Suppressor macrophage treated with lipopolysaccharide for 4 hours (primary cell): ENCODE measurements at regions not wholly inside any gene's neighbourhood (a gene's known extent, or its start where the extent isn't known, plus 50 kb on each side); places are given as distances from the start of the nearest gene placed in this dataset.
A peak's percentile ranks its signal among the peaks of the same experiment; 100 is the strongest.
"Not testable (repeated sequence)": the region's sequence is repeated elsewhere in the genome, so short reads cannot be mapped to it uniquely, and the experiment has no call there.

Source experiments
- DNase-seq: peaks from one replicate; pipeline ENCODE4 v3.0.0-alpha.2; 2020

DNA sequence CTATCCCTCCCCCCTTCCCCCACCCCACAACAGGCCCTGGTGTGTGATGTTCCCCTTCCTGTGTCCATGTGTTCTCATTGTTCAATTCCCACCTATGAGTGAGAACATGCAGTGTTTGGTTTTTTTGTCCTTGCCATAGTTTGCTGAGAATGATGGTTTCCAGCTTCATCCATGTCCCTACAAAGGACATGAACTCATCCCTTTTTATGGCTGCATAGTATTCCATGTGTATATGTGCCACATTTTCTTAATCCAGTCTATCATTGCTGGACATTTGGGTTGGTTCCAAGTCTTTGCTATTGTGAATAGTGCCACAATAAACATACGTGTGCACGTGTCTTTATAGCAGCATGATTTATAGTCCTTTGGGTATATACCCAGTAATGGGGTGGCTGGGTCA is 52.3 kb upstream of the MAN1A2 start:
- DNase-seq = not testable (repeated sequence)

GRCh38 chr1:117313555-117313954 is 53.7 kb upstream of the MAN1A2 start:
- no peak for DNase-seq

DNA sequence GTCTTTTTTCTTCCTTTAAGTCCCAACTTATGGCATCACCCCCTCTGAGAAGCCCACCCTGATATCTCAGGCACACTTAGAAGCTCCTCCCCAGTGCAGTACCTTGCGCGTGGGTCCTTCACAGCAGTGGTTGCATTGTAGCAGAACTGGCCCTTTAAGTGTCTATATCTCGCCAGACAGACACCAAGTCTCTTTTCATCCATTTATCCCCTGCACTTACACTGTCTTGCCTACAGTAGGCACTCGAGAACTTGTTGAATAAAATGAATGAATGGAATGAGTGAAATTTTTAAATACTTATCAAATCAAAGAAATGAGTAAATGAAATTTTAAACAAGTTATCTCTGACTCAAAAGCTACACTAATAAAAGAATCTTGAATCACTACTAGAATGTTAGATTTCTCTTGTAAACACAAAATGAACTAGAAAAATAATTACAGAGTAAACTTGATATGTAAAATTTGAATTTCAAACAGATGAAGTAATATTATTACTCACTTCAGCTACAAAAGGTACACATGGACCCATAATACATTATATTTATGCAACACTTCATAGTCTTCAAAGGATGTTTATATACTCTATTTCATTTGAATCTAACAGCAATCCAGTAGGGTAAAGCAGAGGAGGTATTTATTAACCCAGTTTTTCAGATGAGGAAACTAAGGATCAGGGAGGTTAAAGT is 54.7 kb upstream of the MAN1A2 start:
- DNase-seq = no peak

DNA sequence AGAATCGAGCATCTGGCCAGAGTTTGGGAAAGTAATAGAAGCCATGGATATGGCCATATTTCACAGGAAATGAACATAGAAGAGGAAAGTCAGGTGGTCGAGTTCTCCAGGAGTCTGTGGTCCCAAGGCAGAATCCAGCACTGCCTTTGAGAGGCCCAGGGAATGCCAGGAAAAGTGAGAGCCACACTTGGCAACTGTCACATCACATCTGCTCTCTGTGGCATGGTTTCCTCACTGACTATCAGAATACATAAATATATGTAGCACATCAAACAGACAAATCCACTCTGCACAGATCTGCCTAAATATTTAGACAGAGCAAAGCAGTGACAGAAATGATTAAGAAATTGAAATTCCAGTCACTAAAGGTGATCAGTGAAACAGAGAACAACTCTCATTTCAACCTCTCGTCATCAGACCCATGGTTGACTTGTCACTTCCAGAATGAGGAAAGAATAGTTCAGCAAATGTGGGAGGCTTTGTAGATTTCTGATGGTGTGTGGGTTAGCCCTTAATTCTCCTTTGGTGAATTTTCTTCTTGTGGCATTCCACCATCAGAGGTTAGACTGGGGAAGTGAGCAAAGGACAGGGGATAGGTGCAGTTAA is 58.8 kb upstream of the MAN1A2 start:
- DNase-seq = no peak

DNA sequence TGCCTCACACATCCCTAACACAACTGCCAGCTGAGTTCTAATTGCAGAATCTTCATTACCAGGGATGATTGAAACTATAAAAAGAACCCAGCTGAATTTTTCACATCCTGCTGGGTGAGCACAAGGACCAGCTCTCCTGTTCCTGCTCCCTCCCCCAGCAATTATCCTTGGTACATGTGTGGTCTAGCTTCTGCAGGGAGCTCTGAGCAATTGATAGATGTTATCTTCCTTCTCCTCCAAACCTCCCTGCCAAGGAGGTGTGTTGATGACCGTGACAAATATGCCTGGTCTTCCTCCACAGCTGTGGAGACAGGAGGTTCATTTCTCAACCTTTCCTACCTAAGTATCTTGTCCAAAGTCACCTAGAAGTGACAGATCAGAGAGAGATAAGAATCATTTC is 65.3 kb upstream of the MAN1A2 start:
- no peak for DNase-seq

- not testable (repeated sequence) for DNase-seq
Measured at GRCh38 chr1:117300183-117300582, 67.1 kb upstream of the MAN1A2 start.

DNA sequence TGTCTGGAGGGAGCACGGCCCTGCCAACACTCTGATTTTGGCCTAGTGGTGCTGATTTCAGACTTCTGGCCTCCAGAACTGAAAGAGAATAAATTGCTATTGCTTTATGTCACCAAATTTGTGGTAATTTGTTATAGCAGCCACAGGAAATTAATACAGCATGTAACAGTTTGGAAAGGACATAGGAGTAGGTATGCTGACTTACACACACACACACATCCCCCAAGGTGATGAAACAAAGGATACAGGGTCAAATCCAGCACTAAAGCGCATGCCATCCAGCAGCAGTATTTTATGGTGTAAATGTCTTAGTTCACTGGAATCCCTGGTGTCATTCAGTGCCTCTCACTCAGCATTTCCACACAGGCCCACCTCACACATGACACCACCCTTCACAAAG is 72.2 kb upstream of the MAN1A2 start:
- DNase-seq = no peak

- no peak for DNase-seq
Measured at GRCh38 chr1:117290890-117291289, 76.4 kb upstream of the MAN1A2 start.

DNA sequence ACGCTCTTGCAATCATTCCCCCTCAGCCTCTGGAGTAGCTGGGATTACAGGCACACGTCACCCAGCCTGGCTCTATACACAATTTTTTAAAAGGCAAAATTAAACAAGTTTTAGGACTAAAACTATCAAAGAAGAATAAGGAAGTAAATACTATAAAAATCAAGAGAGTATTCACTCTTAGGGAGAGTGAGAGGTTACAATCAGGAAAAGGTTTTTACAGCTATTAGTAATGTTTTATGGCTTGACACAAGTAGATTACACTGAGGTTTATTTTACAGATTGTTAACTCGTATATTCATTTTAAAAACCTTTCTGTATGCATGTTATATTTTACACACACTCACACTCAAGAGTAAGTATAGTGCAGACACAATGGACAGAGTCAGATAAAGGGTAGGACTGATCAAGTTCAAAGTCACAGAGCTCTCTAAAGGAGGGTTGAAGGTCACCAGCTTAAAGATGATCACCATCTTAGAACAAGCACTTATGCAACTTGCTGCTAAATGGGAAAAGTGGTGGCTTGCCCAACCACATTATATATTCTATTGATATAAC is 77.9 kb upstream of the MAN1A2 start:
- DNase-seq = no peak

GRCh38 chr1:117286562-117286961 is 75.8 kb upstream of the VTCN1 start:
- DNase-seq = no peak

GRCh38 chr1:117286145-117286544 is 75.4 kb upstream of the VTCN1 start:
- no peak for DNase-seq

- DNase-seq = peak; percentile 21
Measured at GRCh38 chr1:117284399-117285215, 73.9 kb upstream of the VTCN1 start.

GRCh38 chr1:117278531-117278930 is 67.8 kb upstream of the VTCN1 start:
- no peak for DNase-seq

- peak; percentile 63 for DNase-seq
Measured at GRCh38 chr1:117275055-117275454, 64.3 kb upstream of the VTCN1 start.

GRCh38 chr1:117271959-117272358 is 61.2 kb upstream of the VTCN1 start:
- DNase-seq = no peak

DNA sequence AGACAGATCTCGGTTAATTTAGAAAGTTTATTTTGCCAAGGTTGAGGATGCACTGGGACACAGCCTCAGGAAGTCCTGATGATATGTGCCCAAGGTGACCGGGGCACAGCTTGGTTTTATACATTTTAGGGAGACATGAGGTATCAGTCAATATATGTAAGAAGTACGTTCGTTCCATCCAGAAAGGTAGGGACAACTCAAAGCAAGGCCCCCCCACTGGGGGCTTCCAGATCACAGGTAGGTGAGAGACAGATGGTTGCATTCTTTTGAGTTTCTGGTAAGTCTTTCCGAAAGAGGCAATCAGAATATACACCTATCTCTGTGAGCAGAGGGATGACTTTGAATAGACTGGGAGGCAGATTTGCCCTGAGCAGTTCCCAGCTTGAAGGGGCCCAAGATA is 60.4 kb upstream of the VTCN1 start:
- DNase-seq = no peak

DNA sequence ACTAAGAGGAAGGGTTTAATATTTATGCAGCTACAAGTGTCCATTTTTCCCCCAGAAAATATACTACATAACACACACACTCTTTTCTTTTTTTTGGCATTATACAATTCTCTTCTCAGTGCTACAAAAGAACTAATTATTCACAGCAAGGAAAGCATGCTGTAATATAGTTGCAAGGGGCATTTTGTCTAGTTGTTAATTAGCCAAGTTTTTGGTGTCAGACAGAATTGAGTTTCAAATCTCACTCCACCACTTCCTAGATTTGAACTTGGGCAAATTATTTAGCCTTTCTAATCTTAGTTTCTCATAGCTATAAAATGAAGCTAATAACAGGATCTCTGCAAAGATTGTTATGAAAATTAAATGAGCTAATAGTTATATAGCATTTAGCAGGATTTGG is 60.0 kb upstream of the VTCN1 start:
- DNase-seq = no peak

GRCh38 chr1:117268535-117269455 is 58.1 kb upstream of the VTCN1 start:
- DNase-seq = no peak

DNA sequence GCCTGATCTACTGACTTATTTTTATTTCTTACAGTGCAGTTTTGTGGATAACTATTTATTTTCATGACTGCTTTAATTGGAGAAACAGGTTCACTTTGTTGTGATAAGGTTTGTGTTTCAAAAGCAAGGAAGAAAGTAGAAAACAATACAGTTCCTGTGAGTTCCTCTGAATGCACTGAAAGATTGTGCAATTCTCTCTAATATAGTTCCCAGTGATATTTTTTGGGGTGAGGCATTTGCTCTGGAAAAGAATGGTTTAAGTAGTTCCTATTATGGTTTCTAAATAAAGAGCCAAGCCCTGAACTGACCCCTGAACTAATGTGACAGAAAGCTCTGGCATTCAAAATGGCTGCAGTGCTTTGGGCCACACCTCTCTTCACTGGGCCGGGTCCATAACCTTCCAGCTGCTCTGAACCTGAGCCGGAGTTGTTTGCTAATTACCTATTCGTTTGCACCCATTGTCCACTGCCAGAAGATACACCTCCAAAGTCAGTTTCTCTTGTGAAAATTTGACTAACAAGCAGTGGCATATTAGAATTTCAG is 56.6 kb upstream of the VTCN1 start:
- DNase-seq = no peak

DNA sequence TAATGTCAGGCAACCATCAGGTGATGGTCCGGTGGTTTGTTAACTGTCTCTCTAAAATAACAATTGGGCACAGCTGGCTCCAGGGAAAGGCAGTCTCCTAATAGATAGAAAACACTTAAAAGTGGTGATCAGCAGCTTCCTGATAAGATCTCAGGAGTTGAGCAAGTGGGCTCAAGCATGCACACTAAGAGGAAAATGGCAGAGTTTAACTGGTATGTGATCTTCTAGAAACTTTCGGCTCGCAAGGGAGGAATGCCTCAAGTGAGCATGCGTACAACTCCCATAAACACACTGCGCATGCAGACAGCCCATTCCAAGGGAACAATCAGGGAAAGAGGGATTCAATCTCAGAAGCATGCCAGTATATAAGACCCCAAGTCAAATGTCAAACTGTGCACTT is 52.2 kb upstream of the VTCN1 start:
- DNase-seq = no peak

GRCh38 chr1:117261424-117261785 is 50.7 kb upstream of the VTCN1 start:
- no peak for DNase-seq

DNA sequence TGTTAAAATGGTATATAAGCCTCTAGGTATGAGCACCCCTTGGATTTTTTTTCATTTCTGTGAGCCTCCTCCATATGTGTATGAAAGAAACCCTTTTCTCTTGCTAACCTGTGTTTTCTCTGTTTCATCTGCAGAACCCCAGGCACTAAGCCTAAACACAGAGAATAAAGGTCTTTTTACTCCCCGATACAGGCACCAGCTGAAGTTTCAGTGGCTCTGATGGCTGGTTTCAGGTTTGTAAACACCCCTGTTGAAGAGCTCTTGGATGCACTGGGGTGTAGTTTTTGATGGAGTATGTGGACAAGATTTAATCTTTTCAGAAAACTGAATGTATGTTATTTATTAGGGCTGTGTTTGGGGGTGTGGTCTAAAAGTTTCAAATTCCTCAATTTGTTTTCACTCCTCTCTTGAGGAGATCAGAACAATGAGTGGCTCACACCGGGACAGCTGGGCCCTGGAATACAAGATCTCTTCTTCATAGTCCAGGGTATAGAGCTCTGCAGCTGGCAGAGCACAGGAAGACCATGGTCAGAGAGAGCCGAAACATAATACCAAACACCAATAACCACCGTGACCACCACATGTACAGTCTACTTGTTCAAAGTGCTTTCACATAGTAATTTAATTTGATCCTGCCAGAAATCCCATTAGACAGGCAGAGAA is 50.2 kb upstream of the VTCN1 start:
- no peak for DNase-seq
